GM18508 (cell line): ENCODE measurements at regions not wholly inside any gene's neighbourhood (a gene's known extent, or its start where the extent isn't known, plus 50 kb on each side); places are given as distances from the start of the nearest gene placed in this dataset.

Experiments used
- ATAC-seq: cut with Tn5 transposase; IDR thresholded peaks from one replicate; pipeline ENCODE4 v1.9.1; 2021; ENCODE audit warnings: moderate number of reproducible peaks; ENCODE audit not compliant: insufficient read depth, unreplicated experiment

GRCh38 chr9:111197256-111197655 lies 132.8 kb downstream of the OR2K2 start:
- ATAC-seq = no peak

GRCh38 chr9:111195766-111196165 lies 134.3 kb downstream of the OR2K2 start:
- no peak for ATAC-seq

- ATAC-seq = no peak
These were observed 136.9 kb downstream of the OR2K2 start for GRCh38 chr9:111193095-111193494.

GRCh38 chr9:111192650-111193049 lies 137.4 kb downstream of the OR2K2 start:
- no peak for ATAC-seq

GRCh38 chr9:111190347-111190746 lies 139.7 kb downstream of the OR2K2 start:
- no peak for ATAC-seq

- ATAC-seq = no peak
These were observed 142.6 kb downstream of the OR2K2 start for GRCh38 chr9:111187376-111187775.

GRCh38 chr9:111186021-111186530 lies 143.9 kb downstream of the OR2K2 start:
- ATAC-seq = no peak

- ATAC-seq = no peak
These were observed 142.5 kb upstream of the LPAR1 start for GRCh38 chr9:111180811-111181210.

GRCh38 chr9:111179577-111179976 lies 141.3 kb upstream of the LPAR1 start:
- no peak for ATAC-seq

GRCh38 chr9:111178331-111179055 lies 140.2 kb upstream of the LPAR1 start:
- ATAC-seq = no peak

GRCh38 chr9:111176511-111176910 lies 138.2 kb upstream of the LPAR1 start:
- ATAC-seq = no peak

GRCh38 chr9:111175350-111175749 lies 137.1 kb upstream of the LPAR1 start:
- ATAC-seq = no peak

- ATAC-seq = no peak
These were observed 129.1 kb upstream of the LPAR1 start for GRCh38 chr9:111167341-111167740.

- ATAC-seq = no peak
These were observed 125.6 kb upstream of the LPAR1 start for GRCh38 chr9:111163716-111164389.

- ATAC-seq = no peak
These were observed 123.8 kb upstream of the LPAR1 start for GRCh38 chr9:111162026-111162425.

GRCh38 chr9:111161015-111161415 lies 122.7 kb upstream of the LPAR1 start:
- ATAC-seq = no peak

- ATAC-seq = no peak
These were observed 120.7 kb upstream of the LPAR1 start for GRCh38 chr9:111158999-111159398.

GRCh38 chr9:111158363-111158762 lies 120.1 kb upstream of the LPAR1 start:
- ATAC-seq = no peak

- no peak for ATAC-seq
These were observed 115.9 kb upstream of the LPAR1 start for GRCh38 chr9:111154081-111154562.

GRCh38 chr9:111152614-111153406 lies 114.5 kb upstream of the LPAR1 start:
- no peak for ATAC-seq

- no peak for ATAC-seq
These were observed 113.3 kb upstream of the LPAR1 start for GRCh38 chr9:111151537-111151936.
